ENCODE measurements at regions not wholly inside any gene's neighbourhood (a gene's known extent, or its start where the extent isn't known, plus 50 kb on each side); places are given as distances from the start of the nearest gene placed in this dataset.

DNA sequence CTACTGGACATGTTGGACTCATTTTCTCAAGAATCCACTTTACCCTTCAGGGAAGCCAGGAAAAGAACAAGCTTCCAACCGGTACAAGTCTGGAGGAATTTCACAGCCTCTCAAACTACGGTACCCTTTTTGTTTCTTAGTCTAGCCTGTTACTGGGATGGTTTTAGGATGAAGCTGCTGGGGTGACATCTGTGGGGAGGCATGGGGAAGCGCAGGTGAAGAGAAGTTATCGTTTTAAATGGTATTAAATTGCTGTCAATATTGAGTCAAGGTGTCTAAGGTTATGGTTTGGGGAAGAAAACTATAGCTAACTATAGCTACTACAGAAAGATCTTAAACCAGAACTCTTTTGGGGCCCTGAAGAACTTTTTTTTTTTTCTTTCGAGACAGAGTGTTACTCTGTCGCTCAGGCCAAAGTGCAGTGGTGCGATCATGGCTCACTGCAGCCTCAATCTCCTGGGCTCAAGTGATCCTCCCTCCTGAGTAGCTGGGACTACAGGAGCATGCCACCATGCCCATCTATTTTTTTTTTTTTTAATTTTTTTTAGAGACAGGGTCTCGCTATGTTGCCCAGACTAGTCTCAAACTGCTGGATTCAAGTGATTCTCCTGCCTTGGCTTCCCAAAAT, 128.7 kb downstream of the RIN2 start:
- DNase-seq (no peak), ATAC-seq (replicated peaks in 1 of 4) (no peak)
- WGBS (ENCODE audit: insufficient coverage): 85% methylated on average over 4 of the region's 8 CpGs
- no peak overlapping the region for H3K27ac ChIP-seq (ENCODE audit: low read length)
- CTCF ChIA-PET: interaction anchor here in 1 of 2 donors (0.7 kb wide), 1 partner anchor 14 kb away, joined by 11 read pairs; no protein-coding TSS in a partner anchor
- peaks cover 23 to 28% of the 10 kb centered on the region in 2 donors for H3K27me3 Mint-ChIP-seq
- H3K36me3 ChIP-seq (ENCODE audit: control insufficient read depth in 2 of 2, extremely low read depth in 1 of 2, insufficient read depth in 1 of 2, low read length in 1 of 2): no peaks in the 10 kb centered on the region
- H3K27me3 ChIP-seq (replicated peaks in 1 of 2; ENCODE audit: control insufficient read depth in 2 of 2, extremely low read depth in 1 of 2, insufficient read depth in 2 of 2, low read length in 1 of 2): peaks cover 0 to 20% of the 10 kb centered on the region in 2 experiments
- no peaks in the 10 kb centered on the region for H3K4me1 ChIP-seq (ENCODE audit: control insufficient read depth in 1 of 2, extremely low read depth in 1 of 2, insufficient read depth in 2 of 2, low read length in 2 of 2)
- POLR2A ChIA-PET: no interaction called here
- no peak overlapping the region for H3K27ac Mint-ChIP-seq
- H3K36me3 Mint-ChIP-seq: no peaks in the 10 kb centered on the region
- no peaks in the 10 kb centered on the region for H3K4me1 Mint-ChIP-seq
- H3K9me3 Mint-ChIP-seq: no peaks in the 10 kb centered on the region
- no peaks in the 10 kb centered on the region for H3K9me3 ChIP-seq
- H3K4me3 ChIP-seq (ENCODE audit: control insufficient read depth in 1 of 2, extremely low read depth in 1 of 2, low read length in 1 of 2): no peak overlapping the region
- H3K4me3 Mint-ChIP-seq: no peak overlapping the region

DNA sequence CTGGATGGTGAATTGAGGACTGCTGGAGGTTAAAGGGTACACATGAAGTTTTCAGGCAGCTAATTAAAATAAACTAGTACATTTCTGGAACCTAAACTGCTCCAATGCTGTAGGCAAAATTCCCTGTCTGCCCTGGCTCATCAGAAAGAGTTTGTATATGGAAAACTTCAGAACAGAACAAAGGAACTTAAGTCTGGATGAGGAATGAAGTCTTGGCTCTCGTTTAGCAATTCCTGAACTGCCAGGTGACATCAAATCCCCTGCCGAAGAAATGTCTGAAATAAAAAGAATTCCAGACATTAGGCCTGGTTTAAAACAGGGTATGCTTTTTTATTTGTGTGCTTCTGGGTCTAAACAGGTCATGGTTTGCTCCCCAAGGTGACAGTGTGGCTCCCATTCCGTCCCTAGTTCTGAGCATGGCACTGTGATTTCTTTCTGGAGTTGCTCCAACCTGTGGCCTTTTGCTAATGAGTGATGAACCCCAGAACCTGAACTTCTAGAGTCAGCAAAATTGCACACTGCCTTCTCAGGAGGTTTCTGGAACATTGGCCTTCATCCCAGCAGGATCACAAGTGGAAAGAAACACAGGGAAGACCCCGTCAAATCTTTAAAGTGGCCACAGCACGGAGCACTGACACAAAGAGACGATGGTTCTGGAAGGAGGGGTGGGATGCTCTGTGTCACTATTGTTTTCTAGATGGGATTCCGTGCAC, 129.4 kb upstream of the NAA20 start:
- CTCF ChIA-PET: no interaction called here
- WGBS (ENCODE audit: insufficient coverage): 57% methylated on average over 3 of the region's 7 CpGs
- Mint-ChIP-seq H3K27me3 (peaks cover 27 to 32% of the 10 kb centered on the region in 2 donors), H3K4me1 (no peaks in the 10 kb centered on the region), H3K36me3 (no peaks in the 10 kb centered on the region), H3K27ac (no peak overlapping the region), H3K9me3 (no peaks in the 10 kb centered on the region), H3K4me3 (no peak overlapping the region)
- Histone ChIP-seq H3K9me3 (no peaks in the 10 kb centered on the region), H3K27ac (ENCODE audit: low read length) (no peak overlapping the region), H3K27me3 (replicated peaks in 1 of 2; ENCODE audit: control insufficient read depth in 2 of 2, extremely low read depth in 1 of 2, insufficient read depth in 2 of 2, low read length in 1 of 2) (peaks cover 0 to 20% of the 10 kb centered on the region in 2 experiments), H3K4me1 (ENCODE audit: control insufficient read depth in 1 of 2, extremely low read depth in 1 of 2, insufficient read depth in 2 of 2, low read length in 2 of 2) (no peaks in the 10 kb centered on the region), H3K36me3 (ENCODE audit: control insufficient read depth in 2 of 2, extremely low read depth in 1 of 2, insufficient read depth in 1 of 2, low read length in 1 of 2) (no peaks in the 10 kb centered on the region), H3K4me3 (ENCODE audit: control insufficient read depth in 1 of 2, extremely low read depth in 1 of 2, low read length in 1 of 2) (no peak overlapping the region)
- POLR2A ChIA-PET: no interaction called here
- DNase-seq (no peak), ATAC-seq (replicated peaks in 1 of 4) (no peak)

DNA sequence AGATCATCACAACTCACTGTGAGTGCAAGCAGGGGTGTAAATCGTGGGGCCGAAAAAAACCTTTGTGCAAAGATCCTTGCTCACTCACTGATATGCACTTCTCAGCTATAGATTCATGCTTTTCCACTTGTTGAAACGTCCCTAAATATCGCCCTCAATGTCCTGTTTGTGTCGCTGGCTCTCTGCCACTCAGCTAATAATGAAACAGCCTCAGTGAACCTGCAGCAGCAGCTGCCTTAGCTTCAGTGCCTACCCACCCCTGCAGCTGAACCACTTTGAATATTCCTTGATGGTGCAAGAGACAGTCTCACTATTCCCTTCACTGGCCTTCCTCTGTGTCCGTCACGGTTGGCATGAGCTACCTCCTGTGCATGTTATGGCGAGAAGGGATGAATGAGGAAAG, 128.9 kb upstream of the NAA20 start:
- H3K4me3 Mint-ChIP-seq: no peak overlapping the region
- ATAC-seq (replicated peaks in 1 of 4): no peak
- H3K36me3 ChIP-seq (ENCODE audit: control insufficient read depth in 2 of 2, extremely low read depth in 1 of 2, insufficient read depth in 1 of 2, low read length in 1 of 2): no peaks in the 10 kb centered on the region

GRCh38 chr20:19889011-19889953, 127.9 kb upstream of the NAA20 start:
- Mint-ChIP-seq H3K9me3 (no peaks in the 10 kb centered on the region), H3K36me3 (no peaks in the 10 kb centered on the region), H3K27ac (no peak overlapping the region), H3K4me1 (no peaks in the 10 kb centered on the region), H3K27me3 (peaks cover 27 to 30% of the 10 kb centered on the region in 2 donors), H3K4me3 (no peak overlapping the region)
- Histone ChIP-seq H3K27ac (ENCODE audit: low read length) (no peak overlapping the region), H3K27me3 (replicated peaks in 1 of 2; ENCODE audit: control insufficient read depth in 2 of 2, extremely low read depth in 1 of 2, insufficient read depth in 2 of 2, low read length in 1 of 2) (peaks cover 0 to 16% of the 10 kb centered on the region in 2 experiments), H3K9me3 (no peaks in the 10 kb centered on the region), H3K36me3 (ENCODE audit: control insufficient read depth in 2 of 2, extremely low read depth in 1 of 2, insufficient read depth in 1 of 2, low read length in 1 of 2) (no peaks in the 10 kb centered on the region), H3K4me3 (ENCODE audit: control insufficient read depth in 1 of 2, extremely low read depth in 1 of 2, low read length in 1 of 2) (no peak overlapping the region), H3K4me1 (ENCODE audit: control insufficient read depth in 1 of 2, extremely low read depth in 1 of 2, insufficient read depth in 2 of 2, low read length in 2 of 2) (no peaks in the 10 kb centered on the region)
- 33% methylated on average over 20 of the region's 21 CpGs for WGBS (ENCODE audit: insufficient coverage)
- CTCF ChIA-PET: no interaction called here
- POLR2A ChIA-PET: interaction anchor here in 1 of 2 donors (0.5 kb wide), 1 partner anchor 1277 kb away, joined by 8 read pairs; no protein-coding TSS in a partner anchor
- ATAC-seq (replicated peaks in 1 of 4) (no peak), DNase-seq (no peak)

More for the DNA sequence above, 128.9 kb upstream of the NAA20 start:
- no peak overlapping the region for H3K4me3 ChIP-seq (ENCODE audit: control insufficient read depth in 1 of 2, extremely low read depth in 1 of 2, low read length in 1 of 2)
- H3K27ac Mint-ChIP-seq: no peak overlapping the region
- CTCF ChIA-PET: no interaction called here
- POLR2A ChIA-PET: interaction anchor here in 1 of 2 donors (0.5 kb wide), 1 partner anchor 1278 kb away, joined by 8 read pairs; no protein-coding TSS in a partner anchor
- no peaks in the 10 kb centered on the region for H3K4me1 Mint-ChIP-seq
- H3K27ac ChIP-seq (ENCODE audit: low read length): no peak overlapping the region
- H3K27me3 Mint-ChIP-seq: peaks cover 27 to 30% of the 10 kb centered on the region in 2 donors
- H3K36me3 Mint-ChIP-seq: no peaks in the 10 kb centered on the region
- H3K4me1 ChIP-seq (ENCODE audit: control insufficient read depth in 1 of 2, extremely low read depth in 1 of 2, insufficient read depth in 2 of 2, low read length in 2 of 2): no peaks in the 10 kb centered on the region
- H3K27me3 ChIP-seq (replicated peaks in 1 of 2; ENCODE audit: control insufficient read depth in 2 of 2, extremely low read depth in 1 of 2, insufficient read depth in 2 of 2, low read length in 1 of 2): peaks cover 0 to 19% of the 10 kb centered on the region in 2 experiments
- no peaks in the 10 kb centered on the region for H3K9me3 Mint-ChIP-seq
- 83% methylated on average over 4 of the region's 8 CpGs for whole genome bisulfite sequencing (ENCODE audit: insufficient coverage)
- no peak for DNase-seq
- no peaks in the 10 kb centered on the region for H3K9me3 ChIP-seq

- Mint-ChIP-seq H3K9me3 (no peaks in the 10 kb centered on the region), H3K4me3 (no peak overlapping the region)
Measured at GRCh38 chr20:19890445-19891051, 126.6 kb upstream of the NAA20 start.

GRCh38 chr20:19893356-19893755, 123.8 kb upstream of the NAA20 start:
- H3K4me1 ChIP-seq (ENCODE audit: control insufficient read depth in 1 of 2, extremely low read depth in 1 of 2, insufficient read depth in 2 of 2, low read length in 2 of 2): no peaks in the 10 kb centered on the region
- no peaks in the 10 kb centered on the region for H3K36me3 Mint-ChIP-seq
- ChIA-PET CTCF (no interaction called here), POLR2A (no interaction called here)
- H3K4me3 ChIP-seq (ENCODE audit: control insufficient read depth in 1 of 2, extremely low read depth in 1 of 2, low read length in 1 of 2): no peak overlapping the region
- no peaks in the 10 kb centered on the region for H3K9me3 ChIP-seq
- H3K27ac ChIP-seq (ENCODE audit: low read length): no peak overlapping the region
- no peak for ATAC-seq (replicated peaks in 1 of 4)
- WGBS (ENCODE audit: insufficient coverage): 90% methylated on average over 3 of the region's 4 CpGs
- H3K4me1 Mint-ChIP-seq: no peaks in the 10 kb centered on the region
- no peak overlapping the region for H3K4me3 Mint-ChIP-seq
- no peak for DNase-seq
- peaks cover 0 to 10% of the 10 kb centered on the region in 2 experiments for H3K27me3 ChIP-seq (replicated peaks in 1 of 2; ENCODE audit: control insufficient read depth in 2 of 2, extremely low read depth in 1 of 2, insufficient read depth in 2 of 2, low read length in 1 of 2)
- no peak overlapping the region for H3K27ac Mint-ChIP-seq
- H3K27me3 Mint-ChIP-seq: peaks cover 25% of the 10 kb centered on the region in 2 donors
- no peaks in the 10 kb centered on the region for H3K36me3 ChIP-seq (ENCODE audit: control insufficient read depth in 2 of 2, extremely low read depth in 1 of 2, insufficient read depth in 1 of 2, low read length in 1 of 2)
- H3K9me3 Mint-ChIP-seq: no peaks in the 10 kb centered on the region

More at GRCh38 chr20:19890445-19891051, 126.6 kb upstream of the NAA20 start:
- ChIA-PET CTCF (no interaction called here), POLR2A (no interaction called here)
- H3K27me3 Mint-ChIP-seq: peaks cover 27% of the 10 kb centered on the region in 2 donors
- no peaks in the 10 kb centered on the region for H3K4me1 Mint-ChIP-seq
- no peak overlapping the region for H3K27ac Mint-ChIP-seq
- no peaks in the 10 kb centered on the region for H3K36me3 ChIP-seq (ENCODE audit: control insufficient read depth in 2 of 2, extremely low read depth in 1 of 2, insufficient read depth in 1 of 2, low read length in 1 of 2)
- no peaks in the 10 kb centered on the region for H3K36me3 Mint-ChIP-seq
- no peaks in the 10 kb centered on the region for H3K9me3 ChIP-seq
- no peaks in the 10 kb centered on the region for H3K4me1 ChIP-seq (ENCODE audit: control insufficient read depth in 1 of 2, extremely low read depth in 1 of 2, insufficient read depth in 2 of 2, low read length in 2 of 2)
- DNase-seq (no peak), ATAC-seq (replicated peaks in 1 of 4) (no peak)
- peaks cover 0 to 16% of the 10 kb centered on the region in 2 experiments for H3K27me3 ChIP-seq (replicated peaks in 1 of 2; ENCODE audit: control insufficient read depth in 2 of 2, extremely low read depth in 1 of 2, insufficient read depth in 2 of 2, low read length in 1 of 2)
- no CpG with 5 or more reads among the region's 4 CpGs for WGBS (ENCODE audit: insufficient coverage)
- no peak overlapping the region for H3K4me3 ChIP-seq (ENCODE audit: control insufficient read depth in 1 of 2, extremely low read depth in 1 of 2, low read length in 1 of 2)
- no peak overlapping the region for H3K27ac ChIP-seq (ENCODE audit: low read length)

Data from T-cell (primary cell).